ENCODE measurements at regions not wholly inside any gene's neighbourhood (a gene's known extent, or its start where the extent isn't known, plus 50 kb on each side); places are given as distances from the start of the nearest gene placed in this dataset.
"Not testable (repeated sequence)": the region's sequence is repeated elsewhere in the genome, so short reads cannot be mapped to it uniquely, and the experiment has no call there.

DNA sequence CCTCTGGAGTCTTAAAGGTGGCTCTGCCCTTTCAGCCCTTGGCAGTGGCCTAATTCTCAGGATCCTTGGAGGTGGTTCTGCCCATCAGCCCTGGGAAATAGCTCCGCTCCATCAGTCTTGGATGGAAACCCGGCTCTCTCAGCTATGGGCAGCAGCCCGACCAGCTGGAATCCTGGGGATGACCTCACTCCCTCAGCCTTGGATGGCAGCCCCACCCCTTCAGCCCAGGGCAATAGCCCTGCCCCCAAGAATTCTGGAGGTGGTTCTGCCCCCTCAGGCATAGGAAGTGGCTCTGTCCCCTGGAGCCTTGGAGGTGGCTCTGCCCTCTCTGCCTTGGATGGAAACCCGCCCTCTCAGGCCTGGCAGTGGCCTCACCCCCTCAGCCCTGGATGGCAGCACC lies 127.7 kb downstream of the RBMX2 start:
- Mint-ChIP-seq H3K9me3 (no peaks in the 10 kb centered on the region), H3K4me3 (no peak overlapping the region), H3K36me3 (ENCODE audit: low read depth) (no peaks in the 10 kb centered on the region), H3K27ac (no peak overlapping the region), H3K4me1 (ENCODE audit: low read depth) (no peaks in the 10 kb centered on the region), H3K27me3 (peaks cover 32% of the 10 kb centered on the region)
- DNase-seq: no peak

DNA sequence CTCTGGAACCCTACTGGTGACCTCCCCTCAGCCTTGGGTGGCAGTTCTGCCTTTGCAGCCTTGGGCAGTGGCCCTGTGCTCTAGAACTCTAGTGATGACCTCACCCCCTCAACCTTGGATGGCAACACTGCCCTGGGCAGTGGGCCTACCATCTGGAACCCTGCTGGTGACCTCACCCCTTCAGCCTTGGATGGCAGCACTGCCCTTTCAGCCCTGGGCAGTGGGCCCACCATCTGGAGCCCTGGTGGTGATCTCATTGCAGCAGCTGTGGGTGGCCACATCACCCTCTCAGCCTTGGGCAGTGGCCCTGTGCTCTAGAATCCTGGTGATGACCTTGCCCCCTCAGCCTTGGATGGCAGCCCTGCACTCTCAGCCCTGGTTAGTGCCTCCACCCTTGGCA lies 129.3 kb downstream of the RBMX2 start:
- Mint-ChIP-seq H3K4me1 (ENCODE audit: low read depth) (no peaks in the 10 kb centered on the region), H3K4me3 (no peak overlapping the region), H3K27me3 (peaks cover 37% of the 10 kb centered on the region), H3K36me3 (ENCODE audit: low read depth) (no peaks in the 10 kb centered on the region), H3K9me3 (no peaks in the 10 kb centered on the region), H3K27ac (no peak overlapping the region)
- DNase-seq: no peak

DNA sequence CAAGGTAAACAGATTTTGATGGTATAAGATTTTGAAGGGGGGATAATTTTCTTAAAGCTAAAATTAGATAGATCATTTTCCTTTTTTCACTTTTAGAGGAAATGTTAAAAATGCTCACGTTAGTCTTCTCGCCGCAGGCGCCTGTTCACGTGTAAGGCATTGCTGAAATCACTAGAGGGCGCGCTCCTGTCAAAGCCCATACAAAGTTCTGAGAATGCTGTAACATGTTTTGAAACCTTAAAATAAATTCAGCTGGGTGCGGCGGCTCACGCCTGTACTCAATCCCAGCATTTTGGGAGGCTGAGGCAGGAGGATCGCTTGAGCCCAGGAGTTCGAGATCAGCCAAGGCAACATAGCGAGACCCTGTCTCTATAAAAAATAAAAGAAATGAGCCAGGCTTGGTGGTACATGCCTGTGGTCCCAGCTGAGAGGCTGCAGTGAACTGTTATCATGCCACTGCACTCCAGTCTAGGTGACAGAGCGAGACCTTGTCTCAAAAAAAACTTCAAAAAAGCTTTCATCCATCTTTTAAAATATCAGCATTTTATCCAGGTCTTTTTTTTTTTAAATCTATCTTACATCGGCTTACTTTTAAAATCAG lies 138.0 kb downstream of the RBMX2 start:
- H3K4me1 Mint-ChIP-seq (ENCODE audit: low read depth): no peaks in the 10 kb centered on the region
- peak; percentile 44 for DNase-seq

DNA sequence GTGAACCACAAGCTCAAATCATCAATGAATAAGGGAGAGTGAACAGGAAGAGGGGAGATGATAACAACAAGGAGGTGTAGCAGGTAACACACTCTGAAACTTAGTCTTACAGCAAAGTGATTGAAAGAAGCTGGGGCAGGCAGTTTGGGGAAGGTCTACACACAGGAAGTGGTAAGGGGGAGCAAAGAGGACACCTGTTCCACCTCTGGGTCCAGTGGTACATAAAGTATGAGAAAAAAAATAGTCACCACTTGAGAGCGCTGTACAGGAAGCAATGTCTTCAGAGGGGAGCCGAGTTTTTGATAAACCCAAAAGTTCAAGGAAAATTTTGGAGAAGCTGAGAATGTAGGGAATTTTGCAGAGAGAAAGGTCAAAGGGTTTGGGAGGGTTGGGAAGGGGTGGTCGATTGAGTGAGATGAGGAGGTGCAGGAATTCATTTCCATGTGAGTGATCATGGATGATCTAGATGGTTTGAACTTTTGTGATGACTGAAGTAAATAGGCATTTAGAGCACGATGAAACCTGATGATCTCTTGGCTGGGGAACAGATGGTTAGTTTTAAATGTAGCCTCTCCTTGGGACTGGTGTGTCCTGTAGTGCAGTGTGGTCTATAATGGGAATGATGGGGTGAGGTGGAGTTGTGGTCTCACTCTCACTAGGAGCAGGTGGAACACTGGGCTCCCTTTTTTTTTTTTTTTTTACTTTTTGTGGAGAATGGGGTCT lies 142.0 kb downstream of the RBMX2 start:
- no peaks in the 10 kb centered on the region for H3K9me3 Mint-ChIP-seq
- H3K27ac Mint-ChIP-seq: no peak overlapping the region
- H3K27me3 Mint-ChIP-seq: peaks cover 21% of the 10 kb centered on the region
- no peak overlapping the region for H3K4me3 Mint-ChIP-seq
- no peaks in the 10 kb centered on the region for H3K4me1 Mint-ChIP-seq (ENCODE audit: low read depth)
- no peak for DNase-seq
- no peaks in the 10 kb centered on the region for H3K36me3 Mint-ChIP-seq (ENCODE audit: low read depth)

More for the DNA sequence above, 138.0 kb downstream of the RBMX2 start:
- Mint-ChIP-seq H3K9me3 (no peaks in the 10 kb centered on the region), H3K36me3 (ENCODE audit: low read depth) (no peaks in the 10 kb centered on the region), H3K4me3 (no peak overlapping the region), H3K27me3 (peaks cover 32% of the 10 kb centered on the region), H3K27ac (no peak overlapping the region)

DNA sequence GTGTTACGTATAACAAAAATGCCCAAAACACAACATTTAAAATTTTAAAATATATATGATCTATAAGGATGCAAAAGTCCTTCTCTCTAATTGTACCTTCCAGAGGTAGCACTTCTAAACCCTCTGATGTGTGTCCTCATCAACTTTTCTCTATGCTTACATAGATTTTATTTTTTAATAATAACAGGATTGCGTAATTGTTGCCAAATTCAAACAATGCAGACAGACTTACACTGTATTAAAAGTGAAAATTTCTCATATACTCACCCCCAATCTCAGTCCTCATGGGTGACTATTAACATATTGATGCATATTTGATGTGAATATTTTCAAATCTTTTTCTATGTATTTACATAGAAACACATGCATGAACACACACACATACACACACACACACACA lies 144.0 kb downstream of the RBMX2 start:
- H3K36me3 Mint-ChIP-seq (ENCODE audit: low read depth): no peaks in the 10 kb centered on the region
- no peak overlapping the region for H3K27ac Mint-ChIP-seq
- DNase-seq: no peak
- peaks cover 31% of the 10 kb centered on the region for H3K27me3 Mint-ChIP-seq
- no peaks in the 10 kb centered on the region for H3K9me3 Mint-ChIP-seq
- no peak overlapping the region for H3K4me3 Mint-ChIP-seq
- H3K4me1 Mint-ChIP-seq (ENCODE audit: low read depth): no peaks in the 10 kb centered on the region

DNA sequence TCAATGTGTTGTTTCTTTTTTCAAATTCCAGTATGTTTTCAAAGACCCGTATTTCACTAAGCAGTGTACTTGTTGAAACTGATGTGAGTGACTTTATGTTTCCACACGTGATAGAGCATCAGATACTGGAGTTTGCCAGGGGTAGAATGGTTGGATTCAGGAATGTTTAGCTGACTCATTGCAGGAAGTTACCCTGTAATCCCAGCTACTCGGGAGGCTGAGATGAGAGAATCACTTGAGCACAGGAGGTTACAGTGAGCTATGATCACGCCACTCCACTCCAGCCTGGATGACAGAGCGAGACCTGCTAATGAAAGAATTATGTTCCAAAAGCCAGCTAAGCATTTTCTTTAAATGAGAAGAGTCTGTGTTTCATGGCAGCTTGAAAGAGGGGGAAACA lies 147.6 kb downstream of the RBMX2 start:
- DNase-seq; H3K4me1 Mint-ChIP-seq (ENCODE audit: low read depth); H3K36me3 Mint-ChIP-seq (ENCODE audit: low read depth); H3K27ac Mint-ChIP-seq; H3K4me3 Mint-ChIP-seq; H3K9me3 Mint-ChIP-seq: not testable (repeated sequence)
- H3K27me3 Mint-ChIP-seq: peaks cover 54% of the 10 kb centered on the region

DNA sequence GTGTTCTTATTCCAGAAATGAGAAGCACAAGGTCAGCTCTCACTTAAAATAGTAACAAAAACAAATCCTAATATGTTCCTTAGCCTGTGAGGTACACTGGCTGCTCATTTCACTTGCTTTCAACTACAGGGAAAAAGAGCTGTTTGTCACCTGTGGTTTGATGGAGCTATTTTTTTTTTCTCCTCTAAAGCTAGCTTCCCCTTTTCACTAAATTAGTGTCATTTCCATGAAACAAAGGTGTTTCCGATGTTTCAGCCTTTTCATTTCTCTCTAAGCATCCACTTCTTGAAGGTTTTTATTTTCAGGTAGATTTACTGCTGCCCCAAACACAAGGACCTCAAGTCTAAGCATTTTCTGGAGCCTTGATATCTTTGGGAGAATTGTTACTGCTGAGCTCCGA lies 148.6 kb downstream of the RBMX2 start:
- H3K4me3 Mint-ChIP-seq: no peak overlapping the region
- DNase-seq: no peak
- no peak overlapping the region for H3K27ac Mint-ChIP-seq
- H3K4me1 Mint-ChIP-seq (ENCODE audit: low read depth): no peaks in the 10 kb centered on the region
- H3K27me3 Mint-ChIP-seq: peaks cover 55% of the 10 kb centered on the region
- no peaks in the 10 kb centered on the region for H3K9me3 Mint-ChIP-seq
- no peaks in the 10 kb centered on the region for H3K36me3 Mint-ChIP-seq (ENCODE audit: low read depth)

DNA sequence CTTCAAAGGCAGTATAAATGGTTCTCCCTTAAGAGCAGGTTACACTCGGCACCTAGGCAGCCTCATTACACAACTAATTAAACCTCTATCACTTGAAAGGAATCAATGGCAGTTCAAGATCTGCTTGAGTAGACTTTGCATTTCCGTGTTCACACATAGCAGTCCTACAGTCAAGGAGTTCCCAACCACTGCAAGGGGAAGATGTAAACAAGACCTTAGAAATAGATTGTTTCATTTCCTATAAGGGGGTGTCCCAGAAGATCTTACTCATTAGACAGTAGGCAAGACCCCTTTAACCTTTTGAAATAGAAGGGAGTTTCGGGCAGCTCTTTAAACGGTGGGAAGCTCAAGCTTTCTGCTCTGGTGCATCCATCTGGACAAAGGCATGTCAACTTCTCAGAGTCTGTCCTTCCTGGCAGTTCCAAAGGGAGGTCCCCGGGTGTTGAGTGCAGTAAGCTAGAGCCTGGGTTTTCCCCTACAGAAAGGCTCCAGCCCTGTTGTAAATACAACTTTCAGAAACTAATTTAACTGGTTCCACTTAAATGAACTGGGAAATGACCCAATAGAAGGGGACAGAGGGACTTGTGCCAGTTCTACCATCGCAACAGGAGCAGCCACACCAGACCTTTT lies 150.8 kb downstream of the RBMX2 start:
- Mint-ChIP-seq H3K4me3 (no peak overlapping the region), H3K9me3 (no peaks in the 10 kb centered on the region), H3K27ac (no peak overlapping the region), H3K36me3 (ENCODE audit: low read depth) (no peaks in the 10 kb centered on the region), H3K4me1 (ENCODE audit: low read depth) (no peaks in the 10 kb centered on the region), H3K27me3 (peaks cover 56% of the 10 kb centered on the region)
- DNase-seq: no peak

DNA sequence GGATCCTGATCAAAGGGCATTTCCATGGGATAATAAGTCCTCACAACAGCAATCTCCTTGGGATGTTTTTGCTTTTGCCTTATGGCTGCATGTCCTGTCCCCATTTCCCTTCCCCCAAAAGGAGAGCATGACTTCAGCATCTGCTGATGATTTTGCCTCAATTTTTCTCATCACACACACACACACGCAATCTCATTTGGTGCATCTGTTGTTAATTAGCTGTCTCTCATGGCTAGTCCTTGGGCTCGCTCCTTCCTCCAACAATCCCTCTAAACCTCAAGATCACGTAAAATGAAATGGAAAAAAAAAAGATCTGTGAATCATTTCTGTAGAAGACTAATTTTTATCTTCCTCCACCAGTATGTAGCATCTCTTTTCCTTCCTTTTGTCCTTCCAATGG lies 153.6 kb downstream of the RBMX2 start:
- Mint-ChIP-seq H3K27ac (no peak overlapping the region), H3K9me3 (no peaks in the 10 kb centered on the region), H3K4me3 (no peak overlapping the region), H3K27me3 (peaks cover 44% of the 10 kb centered on the region), H3K36me3 (ENCODE audit: low read depth) (no peaks in the 10 kb centered on the region), H3K4me1 (ENCODE audit: low read depth) (no peaks in the 10 kb centered on the region)
- no peak for DNase-seq

DNA sequence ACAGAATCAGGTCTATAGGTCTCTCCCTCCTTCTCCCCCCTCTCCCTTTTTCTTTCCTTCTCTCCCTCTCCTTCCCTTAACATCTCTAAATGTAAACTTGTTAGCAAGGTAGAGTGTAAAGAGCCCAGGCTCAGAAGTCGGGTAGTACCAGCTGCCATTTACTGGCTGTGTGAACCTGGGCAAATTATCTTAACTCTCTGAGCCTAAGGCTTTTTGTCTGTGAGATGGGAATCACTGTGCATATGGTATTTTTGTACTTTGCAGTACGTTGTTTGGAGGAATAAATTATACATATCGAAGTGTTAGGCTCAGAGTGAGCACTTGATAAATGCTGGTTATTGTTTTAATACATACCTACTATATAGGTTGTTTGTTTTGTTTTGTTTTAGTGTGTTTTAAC lies 154.0 kb downstream of the RBMX2 start:
- no peak for DNase-seq
- H3K27me3 Mint-ChIP-seq: peaks cover 40% of the 10 kb centered on the region
- no peaks in the 10 kb centered on the region for H3K9me3 Mint-ChIP-seq

DNA sequence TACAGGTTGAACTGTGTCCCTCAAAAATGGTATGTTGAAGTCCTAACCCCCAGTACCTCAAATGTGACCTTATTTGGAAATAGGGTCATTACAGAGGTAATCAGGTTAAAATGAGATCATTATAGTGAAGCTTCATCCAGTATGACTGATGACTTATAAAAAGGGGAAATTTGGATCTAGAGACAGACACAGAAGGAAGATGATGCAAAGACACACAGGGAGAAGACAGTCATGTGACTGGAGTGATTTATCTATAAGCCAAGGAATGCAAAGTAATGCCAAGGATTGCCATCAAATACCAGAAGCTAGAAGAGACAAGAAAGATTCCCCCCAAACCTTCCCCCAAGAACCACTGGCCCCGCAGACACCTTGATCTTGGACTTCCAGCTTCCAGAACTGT lies 155.2 kb downstream of the RBMX2 start:
- peaks cover 35% of the 10 kb centered on the region for H3K27me3 Mint-ChIP-seq
- no peak overlapping the region for H3K27ac Mint-ChIP-seq
- DNase-seq: no peak
- H3K4me1 Mint-ChIP-seq (ENCODE audit: low read depth): no peaks in the 10 kb centered on the region
- no peaks in the 10 kb centered on the region for H3K36me3 Mint-ChIP-seq (ENCODE audit: low read depth)
- H3K9me3 Mint-ChIP-seq: no peaks in the 10 kb centered on the region
- no peak overlapping the region for H3K4me3 Mint-ChIP-seq

More for the DNA sequence above, 154.0 kb downstream of the RBMX2 start:
- no peak overlapping the region for H3K27ac Mint-ChIP-seq
- H3K4me1 Mint-ChIP-seq (ENCODE audit: low read depth): no peaks in the 10 kb centered on the region
- no peak overlapping the region for H3K4me3 Mint-ChIP-seq
- no peaks in the 10 kb centered on the region for H3K36me3 Mint-ChIP-seq (ENCODE audit: low read depth)

DNA sequence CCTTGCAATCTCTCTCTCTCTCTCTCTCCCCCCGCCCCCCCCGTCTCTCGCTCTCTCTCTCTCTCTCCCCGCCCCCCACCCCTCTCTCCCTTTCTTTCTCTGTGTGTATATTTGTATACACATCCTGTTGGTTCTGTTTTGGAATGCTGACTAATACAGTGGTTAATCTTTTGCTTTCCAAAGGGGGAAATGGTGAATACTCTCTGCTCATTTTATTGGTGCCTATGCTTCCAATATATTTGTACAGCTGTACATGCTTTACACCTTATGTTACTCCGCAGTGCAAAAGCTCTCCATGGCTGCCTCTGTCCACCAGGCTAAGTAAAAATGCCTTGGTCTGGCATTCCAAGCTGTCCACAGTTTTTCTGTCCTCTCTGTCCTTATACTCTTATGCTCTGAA lies 158.8 kb downstream of the RBMX2 start:
- Mint-ChIP-seq H3K27me3 (peaks cover 33% of the 10 kb centered on the region), H3K4me3 (no peak overlapping the region), H3K9me3 (no peaks in the 10 kb centered on the region), H3K4me1 (ENCODE audit: low read depth) (no peaks in the 10 kb centered on the region), H3K36me3 (ENCODE audit: low read depth) (no peaks in the 10 kb centered on the region), H3K27ac (no peak overlapping the region)
- DNase-seq: no peak

DNA sequence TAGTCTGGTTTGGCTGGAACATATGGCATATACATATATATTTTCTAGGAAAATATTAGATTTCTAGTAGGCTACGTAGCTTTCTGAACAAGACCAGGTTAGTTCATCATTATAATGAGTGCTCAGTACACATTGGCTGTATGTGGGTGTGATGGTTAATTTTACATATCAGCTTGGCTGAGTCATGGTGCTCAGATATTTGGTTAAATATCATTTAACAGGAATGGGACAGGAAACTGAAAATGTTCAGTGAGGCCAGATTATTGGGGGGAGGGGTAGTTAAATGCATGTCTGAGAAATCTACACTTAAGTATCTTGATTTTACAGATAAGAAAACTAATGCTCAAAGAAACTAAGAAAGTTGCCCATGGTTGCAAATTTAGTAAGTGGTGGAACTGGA lies 160.1 kb downstream of the RBMX2 start:
- Mint-ChIP-seq H3K9me3 (no peaks in the 10 kb centered on the region), H3K36me3 (ENCODE audit: low read depth) (no peaks in the 10 kb centered on the region), H3K4me3 (no peak overlapping the region), H3K27me3 (peaks cover 29% of the 10 kb centered on the region), H3K4me1 (ENCODE audit: low read depth) (no peaks in the 10 kb centered on the region), H3K27ac (no peak overlapping the region)
- no peak for DNase-seq

DNA sequence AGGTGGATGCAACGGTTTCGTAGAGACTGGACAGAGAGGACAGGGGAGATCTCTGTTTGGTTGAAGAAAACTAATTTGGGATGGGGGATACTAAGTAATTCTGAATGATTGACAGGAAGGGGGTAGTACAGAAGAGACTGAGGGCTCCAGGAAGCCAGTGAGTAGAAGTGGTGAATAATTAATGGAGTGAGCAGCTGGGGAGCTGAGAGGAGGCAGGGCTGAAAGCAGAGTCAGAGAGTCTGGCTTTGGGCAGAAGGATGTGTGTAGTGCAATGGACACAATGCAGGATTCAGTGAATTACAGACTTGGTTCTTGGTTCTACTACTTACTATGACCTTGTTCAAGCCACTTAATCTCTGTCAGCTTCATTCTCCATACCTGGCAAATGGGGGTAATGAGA lies 161.7 kb downstream of the RBMX2 start:
- H3K4me3 Mint-ChIP-seq: no peak overlapping the region
- no peaks in the 10 kb centered on the region for H3K9me3 Mint-ChIP-seq
- H3K27me3 Mint-ChIP-seq: peaks cover 27% of the 10 kb centered on the region
- H3K27ac Mint-ChIP-seq: no peak overlapping the region
- H3K36me3 Mint-ChIP-seq (ENCODE audit: low read depth): no peaks in the 10 kb centered on the region
- no peaks in the 10 kb centered on the region for H3K4me1 Mint-ChIP-seq (ENCODE audit: low read depth)
- no peak for DNase-seq

DNA sequence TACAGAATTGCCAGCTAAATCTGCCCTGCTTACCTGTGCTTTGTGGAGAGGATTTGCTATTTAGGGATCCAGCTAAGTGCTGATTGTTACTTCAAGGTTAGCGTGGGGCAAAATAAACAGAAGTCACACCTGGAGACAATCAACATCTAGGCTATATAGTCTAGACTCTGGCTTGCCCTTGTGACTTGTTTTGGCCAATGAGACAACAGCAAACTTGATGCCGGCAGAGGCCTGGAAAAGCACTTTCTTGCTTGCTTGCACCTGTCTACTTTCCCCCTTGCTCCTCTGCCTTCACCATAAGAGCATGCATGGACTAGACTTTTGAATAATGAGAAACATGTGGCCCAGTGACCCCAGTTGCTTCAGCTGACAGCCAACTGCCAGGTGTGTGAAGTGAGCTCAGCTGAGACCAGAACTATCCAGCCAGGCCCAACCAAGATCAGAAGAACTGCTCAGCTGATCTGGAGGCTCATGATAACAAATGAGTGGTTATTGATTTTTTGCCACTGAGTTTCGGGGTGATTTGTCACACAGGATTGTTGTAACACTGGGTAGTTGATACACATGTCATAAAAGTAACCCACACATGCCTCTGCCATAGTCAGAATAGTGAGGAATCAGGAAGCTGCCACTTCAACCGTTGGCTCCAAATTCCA lies 164.4 kb downstream of the RBMX2 start:
- Mint-ChIP-seq H3K27ac (no peak overlapping the region), H3K9me3 (no peaks in the 10 kb centered on the region), H3K27me3 (peaks cover 29% of the 10 kb centered on the region), H3K36me3 (ENCODE audit: low read depth) (no peaks in the 10 kb centered on the region), H3K4me3 (no peak overlapping the region), H3K4me1 (ENCODE audit: low read depth) (no peaks in the 10 kb centered on the region)
- no peak for DNase-seq
